CD4-positive, CD25-positive, alpha-beta regulatory T cell (primary cell): ENCODE measurements at regions not wholly inside any gene's neighbourhood (a gene's known extent, or its start where the extent isn't known, plus 50 kb on each side); places are given as distances from the start of the nearest gene placed in this dataset.
"Not testable (repeated sequence)": the region's sequence is repeated elsewhere in the genome, so short reads cannot be mapped to it uniquely, and the experiment has no call there.

Experiments used
- ATAC-seq, 2 donors: fragments of 150-1000 bp; cut with Tn5 transposase; one replicate each; pipeline ENCODE4 v1.10.0; 2021; ENCODE audit warnings: low read depth in 2 of 2, moderate number of reproducible peaks in 2 of 2, moderate library complexity in 1 of 2
- DNase-seq, 3 donors: peaks; one replicate each; pipeline versions ENCODE4 v3.0.0 to v3.0.0-alpha.2; 2012 to 2022; ENCODE audit warnings: mixed read lengths in 1 of 3
- H3K27ac ChIP-seq: one replicate; pipeline ENCODE4 v1.7.0; 2013; ENCODE audit warnings: mild to moderate bottlenecking, low read length; ENCODE audit not compliant: insufficient read depth, poor library complexity, severe bottlenecking
- H3K27me3 ChIP-seq: one replicate; pipeline ENCODE4 v1.7.0; 2013; ENCODE audit warnings: low read length; ENCODE audit not compliant: control insufficient read depth, insufficient read depth
- H3K36me3 ChIP-seq: one replicate; pipeline ENCODE4 v1.7.0; 2013; ENCODE audit warnings: mild to moderate bottlenecking, low read length, moderate library complexity; ENCODE audit not compliant: control insufficient read depth, insufficient read depth
- H3K4me1 ChIP-seq: 2 replicates; pipeline ENCODE4 v1.7.0; 2013; ENCODE audit warnings: mild to moderate bottlenecking, low read length; ENCODE audit not compliant: insufficient read depth, control insufficient read depth, poor library complexity, severe bottlenecking
- H3K4me3 ChIP-seq: one replicate; pipeline ENCODE4 v1.7.0; 2013; ENCODE audit warnings: low read depth, mild to moderate bottlenecking, low read length, moderate library complexity
- H3K9me3 ChIP-seq, 2 experiments: 1 replicate in 1 of 2; 2 replicates in 1 of 2; pipeline ENCODE4 v1.7.0; 2013; ENCODE audit warnings: low read length in 2 of 2, mild to moderate bottlenecking in 1 of 2, moderate library complexity in 1 of 2; ENCODE audit not compliant: control insufficient read depth in 2 of 2
- H3K27ac Mint-ChIP-seq, 3 donors: one replicate each; pipeline ENCODE4 v1.8.0; 2020 to 2022; ENCODE audit warnings: mild to moderate bottlenecking in 3 of 3, mixed read lengths in 3 of 3, moderate library complexity in 2 of 3
- H3K27me3 Mint-ChIP-seq: one replicate; pipeline ENCODE4 v1.8.0; 2022; ENCODE audit warnings: mild to moderate bottlenecking, mixed read lengths
- H3K36me3 Mint-ChIP-seq: one replicate; pipeline ENCODE4 v1.8.0; 2020; ENCODE audit warnings: mixed read lengths
- H3K4me1 Mint-ChIP-seq, 4 donors: one replicate each; pipeline ENCODE4 v1.8.0; 2020 to 2022; ENCODE audit warnings: mixed read lengths in 4 of 4, mild to moderate bottlenecking in 1 of 4
- H3K4me3 Mint-ChIP-seq, 4 donors: one replicate each; pipeline ENCODE4 v1.8.0; 2020 to 2022; ENCODE audit warnings: mild to moderate bottlenecking in 4 of 4, mixed read lengths in 4 of 4, moderate library complexity in 3 of 4
- H3K9me3 Mint-ChIP-seq, 7 donors: one replicate each; pipeline ENCODE4 v1.8.0; 2020 to 2022; ENCODE audit warnings: mixed read lengths in 7 of 7, mild to moderate bottlenecking in 3 of 7, moderate library complexity in 2 of 7

GRCh38 chr10:22803261-22803885 is 89.0 kb upstream of the PIP4K2A start:
- DNase-seq, result no peak

GRCh38 chr10:22801785-22802184 is 87.4 kb upstream of the PIP4K2A start:
- no peak overlapping the region for H3K4me3 ChIP-seq
- Mint-ChIP-seq H3K9me3 (peaks cover 0 to 5% (median 1%) of the 10 kb centered on the region in 7 donors), H3K36me3 (no peaks in the 10 kb centered on the region), H3K4me1 (peaks cover 0 to 4% (median 0%) of the 10 kb centered on the region in 4 donors), H3K27ac (no peak overlapping the region), H3K27me3 (peaks cover 38% of the 10 kb centered on the region), H3K4me3 (no peak overlapping the region)
- no peaks in the 10 kb centered on the region for H3K9me3 ChIP-seq
- ATAC-seq (no peak), DNase-seq (no peak)
- H3K27me3 ChIP-seq, result peaks cover 6% of the 10 kb centered on the region
- H3K4me1 ChIP-seq, result no peaks in the 10 kb centered on the region
- H3K36me3 ChIP-seq, result no peaks in the 10 kb centered on the region
- no peak overlapping the region for H3K27ac ChIP-seq

More at GRCh38 chr10:22803261-22803885, 89.0 kb upstream of the PIP4K2A start:
- H3K27ac ChIP-seq, result no peak overlapping the region
- Mint-ChIP-seq H3K36me3 (no peaks in the 10 kb centered on the region), H3K9me3 (peaks cover 0 to 5% (median 0%) of the 10 kb centered on the region in 7 donors), H3K4me3 (no peak overlapping the region), H3K27ac (no peak overlapping the region), H3K27me3 (peaks cover 38% of the 10 kb centered on the region), H3K4me1 (peaks cover 0 to 4% (median 2%) of the 10 kb centered on the region in 4 donors)
- no peaks in the 10 kb centered on the region for H3K36me3 ChIP-seq
- no peak for ATAC-seq
- H3K4me1 ChIP-seq, result no peaks in the 10 kb centered on the region
- H3K4me3 ChIP-seq, result no peak overlapping the region
- H3K27me3 ChIP-seq, result peaks cover 6% of the 10 kb centered on the region
- H3K9me3 ChIP-seq, result no peaks in the 10 kb centered on the region

GRCh38 chr10:22797796-22798195 is 83.4 kb upstream of the PIP4K2A start:
- not testable (repeated sequence) for ATAC-seq, H3K4me1 ChIP-seq, H3K36me3 ChIP-seq, H3K27ac Mint-ChIP-seq, H3K9me3 ChIP-seq, H3K4me3 Mint-ChIP-seq, H3K4me3 ChIP-seq, H3K27ac ChIP-seq, H3K36me3 Mint-ChIP-seq, H3K9me3 Mint-ChIP-seq, H3K4me1 Mint-ChIP-seq, DNase-seq
- H3K27me3 Mint-ChIP-seq, result peaks cover 39% of the 10 kb centered on the region
- H3K27me3 ChIP-seq, result peaks cover 18% of the 10 kb centered on the region

- H3K9me3 Mint-ChIP-seq, result peaks cover 0 to 3% (median 1%) of the 10 kb centered on the region in 7 donors
- ATAC-seq, result no peak
- no peaks in the 10 kb centered on the region for H3K9me3 ChIP-seq
Measured at GRCh38 chr10:22795546-22795945, 81.2 kb upstream of the PIP4K2A start.

GRCh38 chr10:22792161-22792560 is 77.8 kb upstream of the PIP4K2A start:
- peaks cover 22% of the 10 kb centered on the region for H3K27me3 ChIP-seq
- no peak overlapping the region for H3K27ac ChIP-seq
- ATAC-seq, result no peak
- H3K4me1 ChIP-seq, result no peaks in the 10 kb centered on the region
- Mint-ChIP-seq H3K27ac (no peak overlapping the region), H3K4me1 (no peaks in the 10 kb centered on the region), H3K9me3 (peaks cover 0 to 3% (median 0%) of the 10 kb centered on the region in 7 donors), H3K27me3 (peaks cover 20% of the 10 kb centered on the region), H3K4me3 (no peak overlapping the region), H3K36me3 (no peaks in the 10 kb centered on the region)
- no peak overlapping the region for H3K4me3 ChIP-seq
- no peaks in the 10 kb centered on the region for H3K36me3 ChIP-seq
- H3K9me3 ChIP-seq, result no peaks in the 10 kb centered on the region
- no peak for DNase-seq

More at GRCh38 chr10:22795546-22795945, 81.2 kb upstream of the PIP4K2A start:
- Histone ChIP-seq H3K4me3 (no peak overlapping the region), H3K4me1 (no peaks in the 10 kb centered on the region), H3K36me3 (no peaks in the 10 kb centered on the region), H3K27me3 (peaks cover 24% of the 10 kb centered on the region), H3K27ac (no peak overlapping the region)
- Mint-ChIP-seq H3K36me3 (no peaks in the 10 kb centered on the region), H3K27me3 (peaks cover 20% of the 10 kb centered on the region), H3K4me3 (no peak overlapping the region), H3K27ac (no peak overlapping the region), H3K4me1 (peaks cover 0 to 3% (median 0%) of the 10 kb centered on the region in 4 donors)
- DNase-seq, result no peak

GRCh38 chr10:22791665-22792064 is 77.3 kb upstream of the PIP4K2A start:
- Mint-ChIP-seq H3K36me3 (no peaks in the 10 kb centered on the region), H3K9me3 (peaks cover 0 to 3% (median 0%) of the 10 kb centered on the region in 7 donors), H3K4me1 (no peaks in the 10 kb centered on the region), H3K27ac (no peak overlapping the region), H3K4me3 (no peak overlapping the region), H3K27me3 (peaks cover 25% of the 10 kb centered on the region)
- Histone ChIP-seq H3K4me1 (no peaks in the 10 kb centered on the region), H3K36me3 (no peaks in the 10 kb centered on the region), H3K27me3 (peaks cover 22% of the 10 kb centered on the region), H3K9me3 (no peaks in the 10 kb centered on the region), H3K4me3 (no peak overlapping the region), H3K27ac (no peak overlapping the region)
- DNase-seq, result no peak
- ATAC-seq, result no peak

- peaks cover 22% of the 10 kb centered on the region for H3K27me3 Mint-ChIP-seq
- no peak overlapping the region for H3K27ac ChIP-seq
- H3K9me3 Mint-ChIP-seq, result peaks cover 0 to 2% (median 0%) of the 10 kb centered on the region in 7 donors
- H3K9me3 ChIP-seq, result no peaks in the 10 kb centered on the region
- peaks cover 2% of the 10 kb centered on the region for H3K27me3 ChIP-seq
- DNase-seq, result no peak
- H3K4me3 Mint-ChIP-seq, result no peak overlapping the region
- no peaks in the 10 kb centered on the region for H3K4me1 ChIP-seq
- no peaks in the 10 kb centered on the region for H3K36me3 ChIP-seq
- no peaks in the 10 kb centered on the region for H3K4me1 Mint-ChIP-seq
- no peak overlapping the region for H3K4me3 ChIP-seq
- no peak for ATAC-seq
- no peaks in the 10 kb centered on the region for H3K36me3 Mint-ChIP-seq
- no peak overlapping the region for H3K27ac Mint-ChIP-seq
Measured at GRCh38 chr10:22784668-22785067, 70.3 kb upstream of the PIP4K2A start.

GRCh38 chr10:22783807-22784206 is 69.4 kb upstream of the PIP4K2A start:
- ATAC-seq, result no peak
- peaks cover 0 to under 1% (median 0%) of the 10 kb centered on the region in 4 donors for H3K4me1 Mint-ChIP-seq

More at GRCh38 chr10:22783807-22784206, 69.4 kb upstream of the PIP4K2A start:
- Histone ChIP-seq H3K27ac (no peak overlapping the region), H3K4me1 (no peaks in the 10 kb centered on the region), H3K36me3 (no peaks in the 10 kb centered on the region), H3K4me3 (no peak overlapping the region), H3K9me3 (no peaks in the 10 kb centered on the region), H3K27me3 (no peaks in the 10 kb centered on the region)
- H3K27ac Mint-ChIP-seq, result no peak overlapping the region
- H3K36me3 Mint-ChIP-seq, result no peaks in the 10 kb centered on the region
- H3K9me3 Mint-ChIP-seq, result peaks cover 0 to 1% (median 0%) of the 10 kb centered on the region in 7 donors
- H3K4me3 Mint-ChIP-seq, result no peak overlapping the region
- peaks cover 20% of the 10 kb centered on the region for H3K27me3 Mint-ChIP-seq
- no peak for DNase-seq
